DOHH2 (cell line): ENCODE measurements at regions not wholly inside any gene's neighbourhood (a gene's known extent, or its start where the extent isn't known, plus 50 kb on each side); places are given as distances from the start of the nearest gene placed in this dataset.

Source experiments
- H3F3A ChIP-seq: fragments of 200-600 bp; sonication (generic), shearing (Covaris generic); 2 replicates; pipeline ENCODE4 v1.6.0; 2016; ENCODE audit warnings: antibody characterized with exemption, mild to moderate bottlenecking; ENCODE audit not compliant: control insufficient read depth, insufficient read depth
- H3K27ac ChIP-seq: fragments of 200-600 bp; sonication (generic); 2 replicates; pipeline ENCODE4 v1.5.1; 2014; ENCODE audit warnings: low read depth, mild to moderate bottlenecking, low read length, moderate library complexity
- H3K27me3 ChIP-seq: fragments of 200-600 bp; sonication (generic); 2 replicates; pipeline ENCODE4 v1.6.1; 2014; ENCODE audit warnings: mild to moderate bottlenecking, low read length, mixed read lengths; ENCODE audit not compliant: control insufficient read depth
- H3K36me3 ChIP-seq: fragments of 200-600 bp; sonication (generic); 2 replicates; pipeline ENCODE4 v1.6.1; 2014; ENCODE audit warnings: mild to moderate bottlenecking, low read length, moderate library complexity, mixed read lengths; ENCODE audit not compliant: control insufficient read depth
- H3K4me1 ChIP-seq: fragments of 200-600 bp; sonication (generic); 2 replicates; pipeline ENCODE4 v1.6.1; 2014; ENCODE audit warnings: mild to moderate bottlenecking, low read length, mixed read lengths; ENCODE audit not compliant: control insufficient read depth
- H3K4me2 ChIP-seq: fragments of 200-600 bp; sonication (generic); 2 replicates; pipeline ENCODE4 v1.6.0; 2014; ENCODE audit warnings: mild to moderate bottlenecking, low read length, moderate library complexity
- H3K4me3 ChIP-seq: fragments of 200-600 bp; sonication (generic); 2 replicates; pipeline ENCODE4 v1.5.1; 2014; ENCODE audit warnings: mild to moderate bottlenecking, low read length, mixed read lengths
- H3K79me2 ChIP-seq: fragments of 200-600 bp; sonication (generic); 2 replicates; pipeline ENCODE4 v1.6.1; 2014; ENCODE audit warnings: mild to moderate bottlenecking, low read length, mixed read lengths; ENCODE audit not compliant: control insufficient read depth
- H3K9me2 ChIP-seq: fragments of 200-600 bp; sonication (generic); replicated peaks from 2 replicates; pipeline ENCODE4 v1.6.1; 2014; ENCODE audit warnings: mild to moderate bottlenecking, low read length, mixed read lengths; ENCODE audit not compliant: control insufficient read depth
- H3K9me3 ChIP-seq: fragments of 200-600 bp; sonication (generic); 2 replicates; pipeline ENCODE4 v1.6.1; 2014; ENCODE audit warnings: antibody characterized with exemption, low read length, mixed read lengths; ENCODE audit not compliant: control insufficient read depth, insufficient read depth
- H4K20me1 ChIP-seq: fragments of 200-600 bp; sonication (generic); 2 replicates; pipeline ENCODE4 v1.6.0; 2014; ENCODE audit warnings: low read depth, mild to moderate bottlenecking, antibody characterized with exemption, low read length, moderate library complexity; ENCODE audit not compliant: control insufficient read depth, insufficient read depth
- EZH2phosphoT487 ChIP-seq: fragments of 200-600 bp; sonication (generic); IDR thresholded peaks from 2 replicates; pipeline ENCODE4 v1.6.1; 2017; ENCODE audit warnings: borderline replicate concordance, mild to moderate bottlenecking, antibody characterized with exemption, low read length, moderate library complexity, mixed read lengths
- TF ChIP-seq, protein P1 (sequence below): fragments of 200-600 bp; sonication (generic); IDR thresholded peaks from one replicate; pipeline ENCODE4 v1.5.1; 2014; ENCODE audit warnings: antibody characterized with exemption, mild to moderate bottlenecking, low read depth, low read length; ENCODE audit not compliant: poor library complexity, severe bottlenecking

DNA sequence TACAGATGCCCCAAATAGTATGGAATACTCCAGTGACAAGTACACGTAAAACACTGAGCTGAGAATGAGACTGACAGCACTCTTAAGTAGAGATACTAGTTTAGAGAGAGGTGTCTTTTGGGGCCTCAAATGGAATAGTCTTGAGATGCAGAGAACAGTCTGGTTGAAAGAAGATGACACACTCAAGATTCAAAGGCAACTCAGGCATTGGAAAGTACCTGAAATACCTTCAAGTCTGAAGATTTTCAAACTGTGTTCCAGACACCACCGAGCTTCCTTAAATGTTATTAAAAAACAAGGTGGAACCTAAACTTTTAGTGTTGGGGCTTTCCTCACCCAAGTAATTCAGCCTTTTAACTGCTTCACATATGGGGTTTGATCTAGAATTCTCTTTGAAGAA lies 437.7 kb downstream of the OMA1 start:
- no peaks in the 10 kb centered on the region for H3K4me1 ChIP-seq
- H3F3A ChIP-seq, result no peaks in the 10 kb centered on the region
- H3K27ac ChIP-seq, result no peak overlapping the region
- H4K20me1 ChIP-seq, result no peaks in the 10 kb centered on the region
- no peaks in the 10 kb centered on the region for H3K79me2 ChIP-seq
- H3K4me2 ChIP-seq, result no peak overlapping the region
- no peaks in the 10 kb centered on the region for H3K36me3 ChIP-seq
- no peak overlapping the region for H3K4me3 ChIP-seq
- H3K9me2 ChIP-seq, result no peaks in the 10 kb centered on the region
- H3K9me3 ChIP-seq, result no peaks in the 10 kb centered on the region
- no peaks in the 10 kb centered on the region for H3K27me3 ChIP-seq
- TF ChIP-seq, protein P1, sequence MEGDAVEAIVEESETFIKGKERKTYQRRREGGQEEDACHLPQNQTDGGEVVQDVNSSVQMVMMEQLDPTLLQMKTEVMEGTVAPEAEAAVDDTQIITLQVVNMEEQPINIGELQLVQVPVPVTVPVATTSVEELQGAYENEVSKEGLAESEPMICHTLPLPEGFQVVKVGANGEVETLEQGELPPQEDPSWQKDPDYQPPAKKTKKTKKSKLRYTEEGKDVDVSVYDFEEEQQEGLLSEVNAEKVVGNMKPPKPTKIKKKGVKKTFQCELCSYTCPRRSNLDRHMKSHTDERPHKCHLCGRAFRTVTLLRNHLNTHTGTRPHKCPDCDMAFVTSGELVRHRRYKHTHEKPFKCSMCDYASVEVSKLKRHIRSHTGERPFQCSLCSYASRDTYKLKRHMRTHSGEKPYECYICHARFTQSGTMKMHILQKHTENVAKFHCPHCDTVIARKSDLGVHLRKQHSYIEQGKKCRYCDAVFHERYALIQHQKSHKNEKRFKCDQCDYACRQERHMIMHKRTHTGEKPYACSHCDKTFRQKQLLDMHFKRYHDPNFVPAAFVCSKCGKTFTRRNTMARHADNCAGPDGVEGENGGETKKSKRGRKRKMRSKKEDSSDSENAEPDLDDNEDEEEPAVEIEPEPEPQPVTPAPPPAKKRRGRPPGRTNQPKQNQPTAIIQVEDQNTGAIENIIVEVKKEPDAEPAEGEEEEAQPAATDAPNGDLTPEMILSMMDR, result no peak
- no peak for TF ChIP-seq EZH2phosphoT487

DNA sequence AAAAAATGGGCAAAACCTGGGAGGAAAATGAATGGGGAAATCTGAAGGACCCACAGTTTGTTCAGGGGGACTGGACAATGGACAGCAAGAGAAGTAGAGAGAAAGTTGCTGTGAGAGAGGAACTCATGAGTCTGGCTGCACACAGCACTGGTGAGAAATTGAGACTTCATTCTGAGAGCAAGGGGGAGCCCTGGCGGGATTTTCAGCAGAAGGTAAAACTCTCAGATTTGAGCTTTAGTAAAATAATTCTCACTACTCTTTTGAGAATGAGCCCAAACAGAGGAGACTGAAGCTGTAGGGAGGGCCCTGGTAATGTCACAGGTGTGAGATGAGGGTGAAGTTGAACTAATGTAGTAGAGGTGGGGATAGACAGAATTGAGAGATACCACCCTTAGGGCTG lies 438.6 kb downstream of the OMA1 start:
- no peaks in the 10 kb centered on the region for H3K36me3 ChIP-seq
- no peak overlapping the region for H3K27ac ChIP-seq
- H3K4me2 ChIP-seq, result no peak overlapping the region
- no peaks in the 10 kb centered on the region for H3K4me1 ChIP-seq
- no peaks in the 10 kb centered on the region for H3F3A ChIP-seq
- no peaks in the 10 kb centered on the region for H4K20me1 ChIP-seq
- no peaks in the 10 kb centered on the region for H3K27me3 ChIP-seq
- TF ChIP-seq, protein P1, result no peak
- TF ChIP-seq EZH2phosphoT487, result no peak
- no peaks in the 10 kb centered on the region for H3K9me2 ChIP-seq
- H3K79me2 ChIP-seq, result no peaks in the 10 kb centered on the region
- H3K4me3 ChIP-seq, result no peak overlapping the region
- H3K9me3 ChIP-seq, result no peaks in the 10 kb centered on the region

DNA sequence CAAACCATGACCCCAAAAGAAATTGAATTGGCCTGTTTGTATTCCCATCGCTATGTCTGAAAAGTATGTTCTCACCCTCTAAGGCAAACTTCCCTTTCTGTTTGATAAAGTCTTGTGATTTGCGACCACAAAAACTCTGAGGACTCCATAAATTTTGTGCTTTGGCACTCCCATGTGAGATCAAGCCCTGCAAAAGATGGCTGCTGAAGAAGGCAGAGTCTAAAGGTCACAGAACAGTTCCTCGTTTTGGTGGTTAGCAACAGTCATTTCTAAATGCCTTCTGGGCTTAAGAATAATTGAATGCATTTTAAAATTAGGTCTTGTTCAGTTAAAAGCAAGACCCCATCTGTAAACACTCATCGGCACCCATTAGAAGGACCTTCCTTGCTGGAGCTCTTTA lies 441.6 kb downstream of the OMA1 start:
- Histone ChIP-seq H3K4me1 (no peaks in the 10 kb centered on the region), H3K4me3 (no peak overlapping the region), H3K27ac (no peak overlapping the region), H3K36me3 (no peaks in the 10 kb centered on the region), H3K4me2 (no peak overlapping the region), H4K20me1 (no peaks in the 10 kb centered on the region), H3F3A (no peaks in the 10 kb centered on the region), H3K9me2 (no peaks in the 10 kb centered on the region), H3K79me2 (no peaks in the 10 kb centered on the region), H3K9me3 (no peaks in the 10 kb centered on the region), H3K27me3 (no peaks in the 10 kb centered on the region)
- no peak for TF ChIP-seq EZH2phosphoT487
- TF ChIP-seq, protein P1, result no peak

DNA sequence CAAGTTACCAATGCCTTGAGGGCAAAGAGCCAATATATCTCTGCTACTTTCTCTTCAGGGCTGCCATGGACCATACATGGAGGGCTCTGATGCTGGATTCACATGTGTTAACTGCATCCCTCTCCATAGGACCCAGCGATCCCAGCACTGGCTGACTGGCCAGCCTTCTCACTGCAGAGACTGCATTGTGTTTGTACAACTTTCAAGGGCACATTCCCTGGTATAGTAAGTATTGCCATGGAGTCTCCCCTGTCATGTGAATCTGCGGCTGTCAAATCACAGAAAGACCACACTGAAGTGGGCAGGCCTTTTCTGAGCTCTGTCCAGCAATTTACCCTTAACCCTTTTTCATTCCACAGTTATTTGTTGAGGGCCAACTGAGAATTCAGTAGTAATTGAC lies 449.8 kb downstream of the OMA1 start:
- no peaks in the 10 kb centered on the region for H3K9me3 ChIP-seq
- no peaks in the 10 kb centered on the region for H3K4me1 ChIP-seq
- H3K4me3 ChIP-seq, result no peak overlapping the region
- H3K4me2 ChIP-seq, result no peak overlapping the region
- H3F3A ChIP-seq, result no peaks in the 10 kb centered on the region
- no peak for TF ChIP-seq EZH2phosphoT487
- TF ChIP-seq, protein P1, result no peak
- H3K79me2 ChIP-seq, result no peaks in the 10 kb centered on the region
- H4K20me1 ChIP-seq, result no peaks in the 10 kb centered on the region
- no peaks in the 10 kb centered on the region for H3K27me3 ChIP-seq
- no peaks in the 10 kb centered on the region for H3K9me2 ChIP-seq
- no peaks in the 10 kb centered on the region for H3K36me3 ChIP-seq
- no peak overlapping the region for H3K27ac ChIP-seq
